PC-3 (cell line): ENCODE measurements at regions not wholly inside any gene's neighbourhood (a gene's known extent, or its start where the extent isn't known, plus 50 kb on each side); places are given as distances from the start of the nearest gene placed in this dataset.

Experiments used
- EZH2phosphoT487 ChIP-seq: fragments of 300-600 bp; sonication (generic); IDR thresholded peaks from 2 replicates; pipeline ENCODE4 v1.6.1; 2018; ENCODE audit warnings: mild to moderate bottlenecking, antibody characterized with exemption, low read length, borderline replicate concordance
- TF ChIP-seq, protein P1 (sequence below): fragments of 300-600 bp; sonication (generic); conservative IDR thresholded peaks from 2 replicates; pipeline ENCODE4 v1.5.1; 2017; ENCODE audit warnings: antibody characterized with exemption, low read depth, mild to moderate bottlenecking, low read length

DNA sequence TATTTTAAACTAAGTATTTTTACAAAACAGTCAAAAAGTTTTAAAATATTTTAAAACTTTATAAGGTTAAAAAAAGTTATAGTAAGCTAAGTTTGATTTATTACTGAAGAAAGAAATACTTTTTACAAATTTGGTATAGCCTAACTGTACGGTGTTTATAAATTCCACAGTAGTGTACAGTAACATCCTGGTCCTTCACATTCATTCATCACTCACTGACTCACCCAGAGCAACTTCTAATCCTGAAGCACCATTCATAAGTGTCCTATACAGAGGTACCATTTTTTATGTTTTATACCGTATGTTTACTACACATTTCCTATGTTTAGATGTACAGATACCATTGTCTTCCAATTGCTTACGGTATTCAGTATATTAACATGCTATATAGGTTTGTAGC, 170.0 kb downstream of the KLHL28 start:
- TF ChIP-seq EZH2phosphoT487 = no peak
- TF ChIP-seq, protein P1, sequence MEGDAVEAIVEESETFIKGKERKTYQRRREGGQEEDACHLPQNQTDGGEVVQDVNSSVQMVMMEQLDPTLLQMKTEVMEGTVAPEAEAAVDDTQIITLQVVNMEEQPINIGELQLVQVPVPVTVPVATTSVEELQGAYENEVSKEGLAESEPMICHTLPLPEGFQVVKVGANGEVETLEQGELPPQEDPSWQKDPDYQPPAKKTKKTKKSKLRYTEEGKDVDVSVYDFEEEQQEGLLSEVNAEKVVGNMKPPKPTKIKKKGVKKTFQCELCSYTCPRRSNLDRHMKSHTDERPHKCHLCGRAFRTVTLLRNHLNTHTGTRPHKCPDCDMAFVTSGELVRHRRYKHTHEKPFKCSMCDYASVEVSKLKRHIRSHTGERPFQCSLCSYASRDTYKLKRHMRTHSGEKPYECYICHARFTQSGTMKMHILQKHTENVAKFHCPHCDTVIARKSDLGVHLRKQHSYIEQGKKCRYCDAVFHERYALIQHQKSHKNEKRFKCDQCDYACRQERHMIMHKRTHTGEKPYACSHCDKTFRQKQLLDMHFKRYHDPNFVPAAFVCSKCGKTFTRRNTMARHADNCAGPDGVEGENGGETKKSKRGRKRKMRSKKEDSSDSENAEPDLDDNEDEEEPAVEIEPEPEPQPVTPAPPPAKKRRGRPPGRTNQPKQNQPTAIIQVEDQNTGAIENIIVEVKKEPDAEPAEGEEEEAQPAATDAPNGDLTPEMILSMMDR = no peak
